Fibroblast of peridontal ligament (primary cell): ENCODE measurements at regions not wholly inside any gene's neighbourhood (a gene's known extent, or its start where the extent isn't known, plus 50 kb on each side); places are given as distances from the start of the nearest gene placed in this dataset.

ENCODE experiments used
- DNase-seq: peaks from one replicate; pipeline ENCODE4 v3.0.0-alpha.2; 2010; ENCODE audit errors: extremely low read depth

DNA sequence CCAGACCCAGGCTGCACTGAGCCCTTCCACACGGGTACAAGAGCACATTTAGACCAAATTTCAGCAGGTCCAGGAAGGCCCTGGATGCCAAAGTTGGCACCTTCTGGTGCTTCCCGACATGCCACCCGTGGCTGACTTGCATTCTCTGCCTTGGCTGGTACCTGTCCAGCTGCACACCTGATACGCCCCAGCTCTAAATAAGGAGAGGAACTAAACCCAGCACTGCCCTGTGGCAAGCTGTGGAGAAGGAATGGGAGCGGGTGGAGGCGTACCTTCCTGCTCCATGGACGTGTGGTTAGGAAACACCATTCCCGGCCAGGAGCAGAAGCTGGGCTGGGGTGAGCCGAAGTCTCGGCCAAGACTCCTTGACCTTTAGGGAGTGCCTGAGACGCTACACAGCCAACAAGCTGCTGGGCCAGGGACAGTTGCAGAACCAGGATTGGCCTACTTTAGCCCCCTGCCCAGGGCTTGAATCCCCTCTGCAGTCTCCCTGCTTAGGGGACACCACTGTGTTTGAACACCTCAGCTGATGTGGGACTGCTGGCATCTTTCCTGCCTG lies 86.5 kb upstream of the TAF1B start:
- DNase-seq: no peak

DNA sequence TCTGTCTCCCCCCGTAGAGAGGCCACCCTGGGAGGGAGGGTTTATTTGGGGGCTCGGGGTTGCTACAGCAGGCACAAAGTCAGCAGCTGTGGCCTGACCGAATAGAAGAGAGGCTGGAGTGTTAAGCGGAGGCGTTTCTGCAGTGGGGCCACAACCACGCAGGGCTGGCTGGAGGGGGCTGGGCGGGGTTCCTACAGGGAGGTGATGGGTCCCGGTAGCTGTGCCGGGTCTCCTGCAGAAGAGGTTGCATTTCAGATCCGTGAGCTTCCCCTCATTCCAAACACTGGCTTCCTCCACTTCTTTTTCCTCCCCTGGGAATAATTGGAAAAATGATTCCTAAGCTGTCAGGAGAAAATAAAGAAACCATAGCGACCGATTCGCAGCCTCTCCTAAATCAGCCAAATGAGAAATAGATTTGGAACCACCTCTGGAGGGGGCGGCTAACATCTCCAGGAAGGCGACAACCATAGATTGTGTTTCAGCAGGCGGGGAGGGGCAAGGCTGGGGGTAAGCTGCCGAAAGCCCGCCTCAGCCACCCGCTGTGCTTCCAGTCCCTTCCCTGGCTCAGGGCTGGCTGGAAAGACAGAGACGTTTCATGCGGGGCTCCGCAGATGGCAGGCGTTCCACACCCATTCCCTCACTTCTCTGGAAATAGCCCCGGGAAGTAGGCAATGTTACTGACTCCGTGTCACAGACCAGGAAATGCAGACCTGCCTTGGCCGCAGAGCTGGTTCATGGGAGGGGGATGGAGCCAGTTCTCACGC lies 85.6 kb upstream of the TAF1B start:
- peak; percentile 57 for DNase-seq

DNA sequence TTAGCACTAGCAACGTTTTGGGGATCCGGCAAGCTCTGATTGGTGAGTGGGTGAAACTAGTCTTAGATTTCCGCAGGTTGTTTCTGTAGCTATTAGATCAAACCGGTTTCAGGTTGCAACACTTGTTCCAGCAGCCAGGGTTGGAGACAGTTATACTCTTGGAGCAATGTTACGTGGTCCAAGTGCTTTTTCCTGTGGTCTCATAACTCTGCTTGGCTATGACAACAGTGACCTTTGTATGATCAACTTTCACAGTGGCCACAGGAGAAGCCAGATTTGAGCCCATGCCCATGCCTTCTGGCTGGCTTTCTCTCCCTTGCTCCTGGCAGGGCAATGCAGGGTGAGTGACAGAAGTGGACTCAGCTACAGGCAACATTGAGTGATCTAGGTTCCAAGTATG lies 84.5 kb upstream of the TAF1B start:
- no peak for DNase-seq

DNA sequence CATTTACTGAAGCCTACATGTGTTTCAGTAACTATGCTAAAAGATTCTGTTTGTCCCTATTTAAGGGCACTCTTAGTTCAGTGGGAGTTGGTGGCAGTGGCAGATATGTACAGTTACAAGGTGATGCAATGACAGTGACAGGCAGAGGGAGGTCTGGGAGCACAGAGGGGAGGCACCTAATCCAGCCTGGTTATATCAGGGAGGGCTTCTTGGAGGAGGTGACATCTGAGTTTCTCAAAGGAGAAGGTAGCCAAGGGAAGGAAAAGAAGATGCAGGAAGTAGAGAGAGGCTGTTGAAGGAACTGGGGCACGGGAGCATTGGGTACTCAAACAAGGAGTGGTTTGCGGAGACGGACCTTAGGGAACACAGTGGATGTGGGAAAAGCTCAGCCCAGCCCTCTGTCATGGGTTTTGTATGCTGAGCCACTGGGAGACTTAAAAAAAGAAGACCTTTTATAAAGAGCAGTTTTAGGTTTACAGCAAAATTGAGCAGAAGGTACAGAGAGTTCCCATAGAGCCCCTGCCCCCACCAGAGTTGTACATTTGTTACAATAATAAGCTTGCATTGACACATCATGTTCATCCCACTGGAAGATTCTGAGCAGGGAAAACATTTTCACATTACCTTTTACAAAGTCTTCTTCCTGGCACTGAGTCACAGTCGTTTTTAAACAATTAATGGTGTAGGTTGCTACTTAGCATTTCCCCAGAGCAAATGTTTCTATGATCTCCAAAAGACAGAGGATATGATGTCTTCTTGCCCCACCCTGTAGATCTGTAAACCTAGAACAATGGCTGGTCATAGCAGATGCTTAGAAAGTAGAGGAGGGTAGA lies 83.0 kb upstream of the TAF1B start:
- no peak for DNase-seq

DNA sequence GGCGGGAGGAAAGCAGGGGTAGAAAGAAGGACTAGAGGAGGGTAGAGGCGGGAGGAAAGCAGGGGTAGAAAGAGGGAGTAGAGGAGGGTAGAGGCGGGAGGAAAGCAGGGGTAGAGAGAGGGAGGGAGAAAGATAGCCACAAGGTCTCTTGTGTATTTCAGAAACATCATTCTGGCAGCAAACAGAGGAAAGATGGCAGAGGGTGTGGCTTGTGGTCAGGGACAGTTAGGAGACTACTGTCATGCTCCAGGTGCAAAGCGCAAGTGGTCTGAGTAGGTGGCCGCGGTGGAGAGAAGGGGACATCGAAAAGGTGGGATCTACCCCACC lies 82.4 kb upstream of the TAF1B start:
- no peak for DNase-seq

DNA sequence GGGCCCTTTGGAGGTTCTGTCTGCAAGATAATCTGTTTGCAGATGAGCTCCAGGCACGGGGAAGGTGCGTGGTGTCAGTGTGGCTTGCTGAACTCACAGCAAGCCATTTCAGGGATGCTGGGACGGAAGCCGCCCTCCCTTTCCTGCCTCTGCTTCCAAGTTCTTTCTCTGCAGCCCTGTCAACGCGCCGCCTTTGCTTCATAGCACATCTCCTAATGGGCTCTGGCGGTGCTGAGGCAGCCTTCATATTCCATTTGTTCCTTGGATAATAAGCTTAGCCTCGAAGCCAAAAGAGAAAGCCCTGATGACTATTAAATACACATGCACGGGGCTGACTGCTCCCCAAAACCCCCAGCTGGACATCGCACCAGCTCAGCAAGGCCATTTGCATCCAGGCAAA lies 81.7 kb upstream of the TAF1B start:
- no peak for DNase-seq

DNA sequence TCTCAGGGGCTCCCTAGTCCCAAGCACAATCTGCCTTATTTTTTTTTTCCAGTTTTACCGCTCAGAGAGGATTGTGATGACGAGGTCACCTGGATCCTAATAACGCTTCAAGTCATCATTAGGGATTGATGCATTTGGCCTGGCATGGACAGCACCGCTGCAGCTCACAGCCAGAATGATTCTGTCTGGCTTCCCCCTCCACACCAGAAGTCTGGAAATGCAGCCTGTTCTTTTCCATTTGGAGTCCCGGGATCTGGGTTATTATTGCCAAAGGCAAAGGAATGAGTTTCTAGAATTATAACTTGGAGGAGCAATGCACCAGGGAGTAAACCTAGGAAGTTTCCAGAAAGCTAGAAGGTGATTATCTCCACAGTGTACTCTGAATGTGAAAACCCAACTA lies 81.1 kb upstream of the TAF1B start:
- DNase-seq: no peak

DNA sequence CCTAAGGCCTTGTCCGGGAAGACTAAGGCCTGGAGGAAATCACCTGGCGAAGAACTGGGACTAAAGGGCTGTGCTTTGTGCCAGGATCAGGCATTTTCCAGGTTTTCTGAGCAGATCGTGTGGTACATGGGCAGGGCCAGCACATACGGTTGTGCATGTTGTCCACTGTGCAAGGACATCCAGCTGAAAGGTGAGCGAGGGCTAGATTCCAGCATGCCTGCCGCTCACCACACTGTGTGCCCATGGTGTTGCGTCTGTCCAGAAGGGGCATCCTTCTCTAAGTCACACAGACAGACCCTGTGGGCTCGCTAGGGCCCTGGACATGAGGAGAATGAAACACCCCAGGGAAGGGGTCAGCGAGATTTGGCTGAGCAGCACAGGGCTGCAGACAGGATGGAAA lies 80.3 kb upstream of the TAF1B start:
- DNase-seq: no peak

DNA sequence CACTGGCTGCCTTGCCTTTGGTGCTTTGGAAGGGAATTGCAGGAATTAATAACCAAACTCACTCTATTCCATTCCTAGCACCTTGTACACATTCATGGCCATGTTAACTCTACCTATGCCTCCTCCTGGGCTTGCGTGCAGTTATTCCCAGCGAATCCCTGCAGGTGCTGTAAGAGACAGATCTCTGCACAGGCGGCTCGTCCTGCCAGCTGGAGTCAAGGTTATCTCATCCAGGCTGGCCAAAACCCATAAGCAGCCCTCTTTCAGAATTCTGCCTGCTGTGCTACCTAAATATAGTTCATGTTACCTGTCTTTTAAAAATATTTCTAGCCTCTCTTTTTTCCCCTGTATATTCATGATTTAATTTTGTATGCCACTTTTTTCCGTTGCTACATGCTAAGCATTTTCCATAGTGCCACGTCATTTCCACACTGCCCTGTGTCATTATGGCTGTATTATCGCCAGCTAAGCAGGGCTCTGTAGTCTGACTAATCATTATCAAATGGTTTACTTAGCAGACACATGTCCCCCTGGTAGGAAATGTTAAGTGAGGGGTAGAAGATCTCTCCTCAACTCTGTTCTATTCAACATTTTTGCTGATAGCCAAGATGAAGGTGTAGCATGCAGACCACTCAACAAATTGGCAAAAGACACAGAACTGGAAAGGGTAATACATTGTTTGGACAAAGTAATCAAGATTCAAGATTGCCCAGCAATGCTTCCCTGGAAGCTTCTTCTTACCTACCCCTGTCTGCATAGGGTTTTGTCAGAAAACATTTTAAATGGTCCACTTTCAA lies 79.7 kb upstream of the TAF1B start:
- DNase-seq: no peak

DNA sequence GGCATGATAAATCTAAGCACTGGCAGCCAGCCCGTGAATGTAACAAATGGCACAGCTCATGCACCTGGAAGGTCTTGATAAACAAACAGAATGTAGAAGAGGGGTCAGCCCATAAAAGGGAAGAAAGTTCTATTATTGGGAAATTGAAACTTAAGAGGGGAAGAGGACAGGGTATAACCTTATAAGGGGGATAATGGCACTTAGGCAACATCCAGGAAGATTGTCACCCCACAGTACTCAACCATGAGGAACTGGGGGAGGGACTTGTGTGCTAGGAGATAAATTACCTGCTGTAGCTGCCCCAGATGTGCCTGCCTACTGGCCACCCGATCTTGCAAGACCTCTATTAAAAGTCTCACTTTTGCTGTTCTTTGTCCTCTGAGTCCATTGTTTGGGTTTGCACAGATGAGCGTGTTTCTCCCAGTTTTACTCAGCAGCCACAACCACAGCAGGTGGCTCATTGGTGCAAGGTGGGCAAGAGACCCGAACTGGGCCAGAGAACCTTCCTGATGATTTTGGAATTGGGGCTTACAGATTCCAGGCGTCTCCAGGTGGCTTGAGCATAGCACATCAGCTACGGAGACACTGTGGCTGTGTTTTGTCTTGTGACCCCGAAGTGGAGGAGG lies 79.0 kb upstream of the TAF1B start:
- DNase-seq: no peak

DNA sequence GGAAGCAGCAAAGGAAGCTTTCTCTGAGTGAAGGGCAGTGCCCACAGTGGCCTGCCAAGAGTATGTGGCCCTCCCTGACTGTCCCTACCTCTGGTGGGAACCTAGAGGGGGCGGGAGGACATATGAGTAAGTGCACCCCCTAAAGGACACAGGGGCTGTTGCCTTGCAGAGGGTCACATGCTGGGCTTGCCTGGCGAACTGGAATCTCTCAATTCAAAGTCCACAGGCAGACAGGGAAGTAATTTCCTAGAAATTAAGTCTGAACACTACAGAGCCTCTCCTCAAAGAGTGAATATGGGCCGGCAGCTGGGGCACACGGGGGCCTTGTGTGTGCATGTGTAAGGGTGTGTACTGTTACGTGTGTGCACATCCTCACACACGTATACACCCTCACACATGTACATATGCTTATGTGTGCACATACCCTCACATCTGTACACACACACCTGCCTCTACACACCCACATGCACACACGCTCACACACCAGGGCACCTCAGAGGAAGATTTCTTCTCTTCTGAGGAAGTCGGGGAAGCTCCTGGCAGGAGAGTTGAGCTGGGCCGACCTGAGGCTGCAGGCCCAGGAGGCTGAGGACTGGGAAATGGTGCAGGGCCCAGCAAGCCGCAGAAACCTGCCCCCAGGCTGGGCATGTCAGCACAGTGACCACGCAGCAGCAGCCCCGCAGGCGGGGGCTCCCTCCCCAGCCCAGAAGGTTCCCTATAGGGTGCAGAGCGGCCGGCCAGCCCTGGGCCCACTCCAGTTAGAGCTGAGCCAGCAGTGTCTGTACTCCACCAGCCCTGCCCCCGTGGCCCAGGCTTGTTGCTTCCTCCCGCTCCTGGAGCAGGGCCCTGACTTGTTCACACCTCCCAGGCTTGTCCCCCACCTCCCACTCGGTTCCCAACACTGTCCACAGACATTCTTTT lies 77.4 kb upstream of the TAF1B start:
- no peak for DNase-seq

DNA sequence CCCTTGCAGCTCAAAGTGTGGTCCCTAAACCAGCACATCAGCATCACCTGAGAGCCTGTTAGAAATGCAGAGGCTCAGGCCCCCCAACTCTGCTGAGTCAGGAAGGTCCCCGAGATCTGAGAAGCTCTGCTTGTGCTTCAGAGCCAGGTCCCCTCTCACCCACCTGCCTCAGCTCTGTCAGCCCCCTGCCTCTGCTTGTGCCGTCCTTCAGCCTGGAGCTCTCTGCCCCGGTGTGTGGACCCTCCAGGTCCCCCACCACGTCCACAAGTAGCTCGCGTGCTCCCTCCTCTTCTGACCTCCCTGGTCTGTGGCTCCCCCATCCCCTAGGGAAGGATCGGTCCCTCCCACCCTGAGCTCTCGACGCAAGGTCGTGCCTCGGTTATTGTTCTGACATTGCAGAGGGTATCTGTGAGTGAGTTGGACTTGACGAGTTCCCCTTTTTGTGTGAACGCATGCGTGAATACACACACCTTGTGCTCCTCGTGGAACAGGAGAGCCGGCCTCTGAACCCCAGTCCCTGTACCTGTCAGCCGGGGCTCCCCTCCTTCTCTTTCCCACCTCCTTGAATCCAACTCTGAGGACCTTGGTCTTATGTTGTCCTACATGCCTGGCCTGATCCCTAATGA lies 75.5 kb upstream of the TAF1B start:
- DNase-seq: no peak

DNA sequence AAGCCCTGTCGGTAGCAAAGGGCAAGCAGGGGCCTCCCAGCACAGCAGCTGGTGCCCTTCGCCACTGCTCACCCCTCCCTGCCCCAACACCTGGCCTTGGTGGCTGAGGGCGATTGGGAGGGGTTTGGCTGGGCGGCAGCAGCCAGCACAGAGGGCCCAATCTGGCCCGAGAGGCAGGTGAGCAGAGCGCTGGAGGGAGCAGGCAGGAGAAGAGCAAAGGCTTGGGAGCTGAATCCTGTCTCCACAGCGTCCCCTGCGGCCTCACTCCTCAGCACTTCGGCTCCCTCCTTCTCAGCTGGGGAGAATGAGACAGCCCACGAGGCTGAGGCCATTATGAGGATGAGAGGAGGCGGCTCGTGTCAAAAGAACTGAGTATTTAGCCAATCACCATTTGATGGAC lies 74.9 kb upstream of the TAF1B start:
- no peak for DNase-seq

DNA sequence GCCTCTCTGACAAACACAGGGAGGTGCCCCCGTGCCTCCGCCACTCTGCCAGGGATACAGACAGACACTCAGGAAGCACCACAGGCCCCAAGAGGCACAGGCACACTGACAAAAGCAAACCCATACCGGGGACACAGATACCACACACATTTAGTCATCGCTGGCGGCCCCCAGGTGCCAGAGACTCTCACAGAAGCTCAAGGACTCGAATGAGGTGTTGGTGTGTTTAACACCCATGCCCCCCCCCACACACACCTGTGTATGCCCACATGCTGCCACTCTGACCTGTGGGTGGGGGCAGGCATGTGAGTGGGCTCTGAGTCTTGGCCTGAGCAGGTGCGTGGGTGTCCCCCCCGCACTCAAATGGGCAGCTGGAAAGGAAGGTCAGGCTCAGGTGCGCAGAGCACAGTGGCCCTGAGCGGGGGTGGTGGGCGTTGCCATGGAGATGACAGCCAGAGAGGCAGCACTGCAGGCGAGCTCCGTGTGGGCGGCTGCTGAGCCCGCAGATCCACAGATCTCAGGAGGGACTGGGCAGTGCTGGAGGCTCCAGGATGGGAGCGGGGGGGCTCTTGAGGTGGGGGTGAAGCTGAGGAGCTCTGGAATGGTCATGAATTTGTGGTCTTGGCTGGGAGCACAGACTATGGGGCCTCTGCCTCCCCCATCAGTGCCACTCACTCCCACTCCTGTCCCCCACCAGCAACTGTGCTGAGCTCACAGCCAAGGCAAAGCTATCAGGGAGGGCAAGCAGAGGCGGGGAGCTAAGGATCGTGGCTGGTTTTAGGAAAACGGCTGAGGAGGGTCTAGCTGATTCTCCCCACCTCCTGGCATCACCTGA lies 73.9 kb upstream of the TAF1B start:
- DNase-seq: no peak

DNA sequence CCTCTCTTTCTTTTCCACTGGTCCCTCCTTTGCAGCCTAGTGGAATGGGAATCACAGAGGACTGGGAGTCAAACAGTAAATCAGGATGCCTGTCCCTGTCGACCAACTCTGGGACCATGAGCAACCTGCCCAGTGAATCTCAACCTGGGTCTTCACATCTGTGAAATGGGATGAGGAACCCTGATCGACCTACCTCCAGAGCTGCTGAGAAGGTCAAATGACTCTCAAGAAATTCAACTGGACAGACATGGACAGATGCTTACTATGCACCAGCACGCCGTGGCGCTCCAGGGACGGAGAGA lies 73.3 kb upstream of the TAF1B start:
- no peak for DNase-seq

DNA sequence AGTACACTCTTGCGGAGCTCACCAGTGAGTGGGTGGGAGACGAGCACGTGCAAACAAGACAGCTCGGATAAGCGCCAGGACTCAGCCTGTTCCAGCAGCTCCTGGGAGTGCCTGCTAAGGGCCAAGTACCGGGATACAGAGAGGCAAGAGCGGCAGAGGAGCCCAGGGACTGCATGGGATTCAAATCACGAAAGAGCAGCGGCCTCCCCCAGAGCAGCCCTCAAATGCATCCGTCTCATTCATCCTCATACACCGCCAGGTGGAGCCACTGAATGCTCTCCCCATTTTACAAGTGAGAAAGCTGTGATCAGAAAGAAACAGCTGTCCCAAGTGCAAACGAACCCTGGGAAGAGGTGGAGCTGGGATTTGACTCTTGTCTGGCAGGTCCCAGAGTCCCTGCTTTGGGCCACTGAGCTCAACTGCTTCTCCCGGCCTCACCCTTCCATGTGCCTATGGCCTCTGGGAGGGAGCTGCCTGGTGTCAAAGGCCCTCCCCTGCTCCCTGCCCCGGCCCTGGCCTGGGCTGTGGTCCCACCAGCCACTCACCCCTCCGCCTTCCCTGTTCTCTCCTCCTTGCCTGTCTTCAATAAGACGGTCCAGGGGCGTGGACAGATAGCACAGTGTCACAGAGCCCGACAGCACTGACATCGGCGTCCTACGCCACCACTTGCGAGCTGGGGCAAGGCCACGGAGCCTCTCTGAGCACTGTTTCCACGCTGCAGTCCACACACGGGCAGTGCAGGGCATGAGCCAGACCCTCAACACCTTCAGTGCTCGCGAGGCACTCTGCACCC lies 72.8 kb upstream of the TAF1B start:
- DNase-seq: peak; percentile 74

DNA sequence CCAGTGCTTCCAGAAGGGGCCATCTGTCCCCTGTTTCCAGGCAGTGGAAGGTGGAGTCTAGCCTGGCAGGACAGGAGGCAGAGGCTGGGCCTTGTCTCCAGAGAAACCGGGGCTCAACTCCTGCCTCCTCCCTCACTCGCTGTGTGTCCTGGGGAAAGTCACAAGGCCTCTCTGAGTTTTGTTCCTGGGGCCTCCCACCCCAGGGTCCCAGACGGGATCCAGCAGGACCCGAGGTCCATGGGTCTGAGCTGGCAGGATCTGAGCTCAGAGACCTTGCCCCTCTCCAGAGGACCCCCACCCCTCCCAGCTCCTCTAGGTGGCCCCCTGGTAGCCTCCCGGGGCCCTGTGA lies 72.2 kb upstream of the TAF1B start:
- DNase-seq: no peak

DNA sequence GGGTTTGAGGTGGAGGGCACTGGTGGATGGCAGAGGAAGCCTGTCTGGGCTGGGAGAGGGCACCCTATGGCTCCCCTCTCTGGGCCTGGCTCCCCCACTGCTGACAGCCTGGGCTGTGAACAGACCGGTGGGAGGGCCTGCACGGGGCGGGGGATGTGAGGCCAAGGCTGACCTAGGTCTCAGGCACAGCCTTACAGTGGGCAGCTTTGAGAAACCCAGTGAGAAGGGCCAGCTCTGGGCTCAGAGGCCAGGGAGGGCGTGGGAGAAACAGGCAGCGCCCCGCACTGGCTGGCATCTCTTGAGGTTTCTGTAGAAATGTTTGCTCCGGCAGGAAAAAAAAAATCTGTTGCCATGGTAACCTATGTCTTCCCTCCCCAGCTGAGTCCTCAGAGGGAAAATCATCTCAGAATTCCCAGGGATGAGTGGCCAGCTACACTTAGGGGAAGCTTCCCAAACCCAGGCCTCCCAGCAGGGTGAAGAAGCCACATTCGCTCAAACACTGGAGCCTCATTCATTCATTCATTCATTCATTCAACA lies 71.7 kb upstream of the TAF1B start:
- peak; percentile 96 for DNase-seq
